ENCODE measurements at regions not wholly inside any gene's neighbourhood (a gene's known extent, or its start where the extent isn't known, plus 50 kb on each side); places are given as distances from the start of the nearest gene placed in this dataset.

- TF ChIP-seq CTCF (IDR thresholded peaks at IDR 0.05; ENCODE audit: insufficient read depth, low read depth, low read length), result no peak
- TF ChIP-seq EZH2 (IDR thresholded peaks at IDR 0.05; ENCODE audit: insufficient read depth, low read length), result no peak
Measured at GRCh38 chr6:164252291-164252690, 837.8 kb downstream of the QKI start.
